IMR-90 (cell line): ENCODE measurements at regions not wholly inside any gene's neighbourhood (a gene's known extent, or its start where the extent isn't known, plus 50 kb on each side); places are given as distances from the start of the nearest gene placed in this dataset.

Experiments used
- ATAC-seq: fragments of 200-7000 bp; cut with Tn5 transposase; 2 replicates; pipeline ENCODE4 v1.9.1; 2020; ENCODE audit warnings: low read depth, mild to moderate bottlenecking, moderate library complexity
- BruUV-seq: library from RNA; stranded (reverse); fragments of 400-500 nt; replicated peaks from 2 replicates; lab custom pipeline; 2021; lab: Mats Ljungman, UMichigan
- CTCF ChIA-PET: fragments of 300-600 bp; formaldehyde crosslinking; extraction: SDS; loops from one replicate; lab custom pipeline; 2021; ENCODE audit warnings: antibody characterized with exemption; lab: Yijun Ruan, JAX
- POLR2A ChIA-PET: fragments of 300-600 bp; sonication (Branson Sonifier 250); formaldehyde crosslinking; loops from one replicate; lab custom pipeline; 2022; ENCODE audit warnings: antibody characterized with exemption; ENCODE audit not compliant: unreplicated experiment; lab: Charles Lee
- DNase-seq: peaks from one replicate; pipeline ENCODE4 v3.0.0; 2013
- H2AFZ ChIP-seq: replicated peaks from 2 replicates; pipeline ENCODE3; 2013; ENCODE audit warnings: low read length, mild to moderate bottlenecking; ENCODE audit not compliant: poor library complexity
- H2AK5ac ChIP-seq: 2 replicates; pipeline ENCODE4 v1.6.1; 2013; ENCODE audit warnings: low read depth, low read length, inconsistent platforms
- H2AK9ac ChIP-seq: replicated peaks from 2 replicates; pipeline ENCODE3; 2013; ENCODE audit warnings: mild to moderate bottlenecking, low read depth, low read length, moderate library complexity; ENCODE audit not compliant: poor library complexity
- H2BK120ac ChIP-seq: 2 replicates; pipeline ENCODE4 v1.6.1; 2013; ENCODE audit warnings: low read depth, low read length, inconsistent platforms
- H2BK15ac ChIP-seq: 3 replicates; pipeline ENCODE4 v1.6.1; 2013; ENCODE audit warnings: low read depth, low read length, inconsistent platforms
- H2BK20ac ChIP-seq: 2 replicates; pipeline ENCODE4 v1.6.1; 2013; ENCODE audit warnings: low read depth, mild to moderate bottlenecking, inconsistent platforms, low read length, moderate library complexity
- H2BK5ac ChIP-seq: 2 replicates; pipeline ENCODE4 v1.6.1; 2013; ENCODE audit warnings: mild to moderate bottlenecking, low read depth, low read length, inconsistent platforms; ENCODE audit not compliant: poor library complexity, severe bottlenecking
- H3K14ac ChIP-seq: replicated peaks from 2 replicates; pipeline ENCODE4 v1.6.1; 2013; ENCODE audit warnings: low read depth, low read length, inconsistent platforms
- H3K18ac ChIP-seq: 2 replicates; pipeline ENCODE4 v1.6.1; 2013; ENCODE audit warnings: low read depth, low read length, control low read depth
- H3K23ac ChIP-seq: 2 replicates; pipeline ENCODE4 v1.6.1; 2013; ENCODE audit warnings: low read depth, low read length, inconsistent platforms
- H3K27ac ChIP-seq: 2 replicates; pipeline ENCODE4 v1.5.1; 2013; ENCODE audit warnings: mild to moderate bottlenecking, control low read depth, low read length; ENCODE audit not compliant: insufficient read depth
- H3K27me3 ChIP-seq: 2 replicates; pipeline ENCODE4 v1.6.1; 2013; ENCODE audit warnings: low read length; ENCODE audit not compliant: control insufficient read depth, insufficient read depth
- H3K36me3 ChIP-seq: 2 replicates; pipeline ENCODE4 v1.6.1; 2013; ENCODE audit warnings: low read length, mixed read lengths; ENCODE audit not compliant: control insufficient read depth, insufficient read depth
- H3K4ac ChIP-seq: 2 replicates; pipeline ENCODE4 v1.6.1; 2013; ENCODE audit warnings: low read depth, low read length, inconsistent platforms
- H3K4me1 ChIP-seq: 2 replicates; pipeline ENCODE4 v1.6.1; 2013; ENCODE audit warnings: low read length, mixed read lengths; ENCODE audit not compliant: control insufficient read depth, insufficient read depth
- H3K4me2 ChIP-seq: 2 replicates; pipeline ENCODE4 v1.6.1; 2013; ENCODE audit warnings: low read depth, mild to moderate bottlenecking, control low read depth, low read length, moderate library complexity
- H3K4me3 ChIP-seq: 2 replicates; pipeline ENCODE4 v1.5.1; 2013; ENCODE audit warnings: low read depth, mild to moderate bottlenecking, control low read depth, low read length, moderate library complexity; ENCODE audit not compliant: insufficient read depth
- H3K56ac ChIP-seq: 2 replicates; pipeline ENCODE4 v1.6.1; 2013; ENCODE audit warnings: low read length, inconsistent platforms; ENCODE audit not compliant: insufficient read depth; ENCODE audit errors: extremely low read depth
- H3K79me1 ChIP-seq, 2 experiments: 2 replicates each; pipeline ENCODE4 v1.6.1; 2013; ENCODE audit warnings: low read length in 2 of 2, inconsistent platforms in 1 of 2, low read depth in 1 of 2
- H3K9ac ChIP-seq: 2 replicates; pipeline ENCODE4 v1.6.1; 2013; ENCODE audit warnings: low read depth, low read length, control low read depth
- H3K9me1 ChIP-seq: 2 replicates; pipeline ENCODE4 v1.6.1; 2013; ENCODE audit warnings: low read length, inconsistent platforms; ENCODE audit not compliant: insufficient read depth
- H3K9me3 ChIP-seq: 2 replicates; pipeline ENCODE4 v1.6.1; 2013; ENCODE audit warnings: low read length; ENCODE audit not compliant: control insufficient read depth, insufficient read depth
- H4K20me1 ChIP-seq: 2 replicates; pipeline ENCODE4 v1.6.1; 2013; ENCODE audit warnings: low read length, inconsistent platforms; ENCODE audit not compliant: insufficient read depth
- H4K5ac ChIP-seq: 2 replicates; pipeline ENCODE4 v1.6.1; 2013; ENCODE audit warnings: mild to moderate bottlenecking, low read depth, low read length, control low read depth
- H4K8ac ChIP-seq, 2 experiments: 2 replicates each; pipeline ENCODE4 v1.6.1; 2013; ENCODE audit warnings: low read depth in 2 of 2, low read length in 2 of 2, control low read depth in 1 of 2, inconsistent platforms in 1 of 2
- H4K91ac ChIP-seq: 2 replicates; pipeline ENCODE4 v1.6.1; 2013; ENCODE audit warnings: low read depth, low read length, inconsistent platforms; ENCODE audit not compliant: insufficient read depth
- BHLHE40 ChIP-seq: fragments of 150-350 bp; IDR thresholded peaks from 2 replicates; pipeline ENCODE4 v1.6.1; 2016; ENCODE audit warnings: mild to moderate bottlenecking, low read depth, low read length
- NFE2L2 ChIP-seq: fragments of 150-350 bp; IDR thresholded peaks from 2 replicates; pipeline ENCODE4 v1.6.1; 2016; ENCODE audit warnings: low read depth, mild to moderate bottlenecking, low read length
- POLR2A ChIP-seq: IDR thresholded peaks from 2 replicates; pipeline ENCODE4 v1.6.1; 2012; ENCODE audit warnings: mild to moderate bottlenecking, low read depth, low read length
- RAD21 ChIP-seq: IDR thresholded peaks from 2 replicates; pipeline ENCODE4 v1.6.1; 2012; ENCODE audit warnings: low read length, improper control_type of control experiment
- RCOR1 ChIP-seq: IDR thresholded peaks from 2 replicates; pipeline ENCODE4 v1.6.1; 2012; ENCODE audit warnings: mild to moderate bottlenecking, low read length, improper control_type of control experiment; ENCODE audit not compliant: insufficient replicate concordance
- RFX5 ChIP-seq: IDR thresholded peaks from 2 replicates; pipeline ENCODE4 v1.8.0; 2012; ENCODE audit warnings: low read depth, mild to moderate bottlenecking, low read length, moderate library complexity
- SMC3 ChIP-seq: fragments of 150-350 bp; IDR thresholded peaks from 2 replicates; pipeline ENCODE4 v1.6.1; 2016; ENCODE audit warnings: low read depth, mild to moderate bottlenecking, antibody characterized with exemption, low read length, moderate library complexity
- USF2 ChIP-seq: fragments of 150-350 bp; IDR thresholded peaks from 2 replicates; pipeline ENCODE4 v1.6.1; 2017; ENCODE audit warnings: mild to moderate bottlenecking, antibody characterized with exemption, low read length, low read depth
- WGBS, 2 experiments: methylation state at CpG; one replicate each; pipeline versions ENCODE4 v1.1.5 to v1.1.7; 2013; ENCODE audit warnings: missing lambda C conversion rate in 2 of 2; ENCODE audit not compliant: insufficient read length in 1 of 2; ENCODE audit errors: extremely low coverage in 2 of 2; 5-methylcytosine and 5-hydroxymethylcytosine counted together
- dilution Hi-C: fragments of 300-500 bp; cut with HindIII; formaldehyde crosslinking; loops from one replicate; pipeline ENCODE4 v1.14.3; 2018; ENCODE audit warnings: low sequenced_read_pairs; ENCODE audit not compliant: unreplicated experiment
- in situ Hi-C: fragments of 300-500 bp; cut with MboI; formaldehyde crosslinking; loops from 3 replicates; pipeline ENCODE4 v1.14.3; 2019; ENCODE audit warnings: low sequenced_read_pairs, inconsistent platforms, mixed read lengths
- intact Hi-C: fragments of 100-400 bp; cut with micrococcal nuclease; formaldehyde crosslinking; loops from 2 replicates; pipeline ENCODE4 v1.10.0; 2022
- TF ChIP-seq, protein P1 (sequence below): conservative IDR thresholded peaks from 2 replicates; pipeline ENCODE4 v1.5.1; 2012; ENCODE audit warnings: mild to moderate bottlenecking, low read depth, low read length, improper control_type of control experiment

DNA sequence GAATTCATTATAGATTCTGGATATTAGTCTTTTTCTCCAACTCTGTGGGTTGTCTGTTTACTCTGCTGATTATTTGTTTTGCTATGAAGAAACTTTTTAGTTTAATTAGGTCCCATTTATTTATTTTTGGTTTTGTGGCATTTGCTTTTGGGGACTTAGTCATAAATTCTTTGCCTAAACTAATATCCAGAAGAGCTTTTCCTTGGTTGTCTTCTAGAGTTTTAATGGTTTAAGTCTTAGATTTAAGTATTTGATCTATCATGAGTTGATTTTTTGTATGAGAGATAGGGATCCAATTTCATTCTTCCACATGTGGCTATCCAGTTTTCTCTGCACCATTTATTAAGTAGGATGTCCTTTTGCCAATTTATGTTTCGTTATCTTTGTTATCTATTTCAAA is 683.4 kb upstream of the FBXO33 start:
- H2BK20ac ChIP-seq: no peak overlapping the region
- in situ Hi-C loops: no loop called here
- dilution Hi-C loops: no loop called here

More for the DNA sequence above, 683.4 kb upstream of the FBXO33 start:
- Histone ChIP-seq H4K91ac (no peak overlapping the region), H3K9ac (no peak overlapping the region), H4K5ac (no peak overlapping the region), H3K14ac (no peak overlapping the region), H3K36me3 (no peaks in the 10 kb centered on the region), H3K18ac (no peak overlapping the region), H3K56ac (no peak overlapping the region), H3K27me3 (no peaks in the 10 kb centered on the region), H2AFZ (no peak overlapping the region), H4K20me1 (no peaks in the 10 kb centered on the region), H2BK120ac (no peak overlapping the region), H3K27ac (no peak overlapping the region), H2BK15ac (no peak overlapping the region), H3K4me2 (no peak overlapping the region), H3K79me1 (no peaks in the 10 kb centered on the region), H4K8ac (no peak overlapping the region), H3K23ac (no peak overlapping the region), H3K4me1 (no peaks in the 10 kb centered on the region), H3K9me1 (no peaks in the 10 kb centered on the region), H3K9me3 (peaks cover 4% of the 10 kb centered on the region), H2AK9ac (no peak overlapping the region), H2BK5ac (no peak overlapping the region), H3K4ac (no peak overlapping the region), H3K4me3 (no peak overlapping the region), H2AK5ac (no peak overlapping the region)
- BruUV-seq: no TSS peak
- ChIA-PET CTCF (no interaction called here), POLR2A (no interaction called here)
- intact Hi-C loops: no loop called here
- no peak for DNase-seq
- TF ChIP-seq, protein P1, sequence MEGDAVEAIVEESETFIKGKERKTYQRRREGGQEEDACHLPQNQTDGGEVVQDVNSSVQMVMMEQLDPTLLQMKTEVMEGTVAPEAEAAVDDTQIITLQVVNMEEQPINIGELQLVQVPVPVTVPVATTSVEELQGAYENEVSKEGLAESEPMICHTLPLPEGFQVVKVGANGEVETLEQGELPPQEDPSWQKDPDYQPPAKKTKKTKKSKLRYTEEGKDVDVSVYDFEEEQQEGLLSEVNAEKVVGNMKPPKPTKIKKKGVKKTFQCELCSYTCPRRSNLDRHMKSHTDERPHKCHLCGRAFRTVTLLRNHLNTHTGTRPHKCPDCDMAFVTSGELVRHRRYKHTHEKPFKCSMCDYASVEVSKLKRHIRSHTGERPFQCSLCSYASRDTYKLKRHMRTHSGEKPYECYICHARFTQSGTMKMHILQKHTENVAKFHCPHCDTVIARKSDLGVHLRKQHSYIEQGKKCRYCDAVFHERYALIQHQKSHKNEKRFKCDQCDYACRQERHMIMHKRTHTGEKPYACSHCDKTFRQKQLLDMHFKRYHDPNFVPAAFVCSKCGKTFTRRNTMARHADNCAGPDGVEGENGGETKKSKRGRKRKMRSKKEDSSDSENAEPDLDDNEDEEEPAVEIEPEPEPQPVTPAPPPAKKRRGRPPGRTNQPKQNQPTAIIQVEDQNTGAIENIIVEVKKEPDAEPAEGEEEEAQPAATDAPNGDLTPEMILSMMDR: no peak
- no peak for TF ChIP-seq USF2
- no peak for TF ChIP-seq RFX5
- TF ChIP-seq NFE2L2: no peak
- TF ChIP-seq SMC3: no peak
- no peak for TF ChIP-seq RAD21
- TF ChIP-seq BHLHE40: no peak
- TF ChIP-seq RCOR1: no peak
- TF ChIP-seq POLR2A: no peak
- ATAC-seq: no peak
- no CpG with 5 or more reads among the region's 1 CpG for WGBS, 2 experiments
